ENCODE measurements at regions not wholly inside any gene's neighbourhood (a gene's known extent, or its start where the extent isn't known, plus 50 kb on each side); places are given as distances from the start of the nearest gene placed in this dataset.

GRCh38 chr2:201969241-201969937 is 64.3 kb upstream of the FZD7 start:
- DNase-seq = no peak

DNA sequence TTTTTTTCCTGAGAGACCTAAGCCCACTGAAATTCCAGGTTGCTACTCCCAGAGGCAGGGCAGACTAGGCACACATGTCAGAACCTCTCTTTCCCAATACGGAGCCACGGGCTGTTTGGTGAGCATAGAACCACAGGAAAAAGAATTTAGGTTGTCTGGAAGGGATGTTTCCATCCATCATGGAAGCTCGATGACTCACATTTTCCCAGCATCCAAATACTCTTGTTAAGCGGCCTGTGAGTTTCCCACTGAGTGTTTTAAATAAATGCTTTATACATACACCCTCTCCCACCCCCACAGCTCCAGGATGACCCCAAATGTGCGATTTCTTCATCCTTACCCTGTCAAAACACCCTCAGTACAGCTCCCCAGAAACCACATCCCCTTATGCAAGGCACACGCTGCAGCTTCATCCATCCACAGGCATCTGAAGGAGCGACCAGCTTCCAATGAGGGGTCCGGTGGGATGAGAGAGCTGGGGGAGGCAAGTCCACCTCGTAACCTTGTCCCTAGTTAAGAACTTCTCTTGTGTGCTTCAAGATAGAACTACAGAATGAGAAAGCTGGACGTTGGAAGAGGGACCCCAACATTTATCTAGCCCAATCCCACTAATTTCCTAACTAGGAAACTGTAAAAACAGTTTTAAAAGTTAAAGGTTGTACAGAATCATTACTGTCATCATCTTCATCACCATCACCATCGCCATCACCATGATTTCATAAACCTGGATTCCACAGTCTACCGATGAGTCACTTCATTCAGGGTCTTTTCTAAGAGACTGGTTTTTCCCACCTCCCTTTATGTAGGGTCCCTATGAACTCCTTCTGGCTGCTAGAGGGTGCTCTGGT is 63.5 kb upstream of the FZD7 start:
- DNase-seq = no peak

DNA sequence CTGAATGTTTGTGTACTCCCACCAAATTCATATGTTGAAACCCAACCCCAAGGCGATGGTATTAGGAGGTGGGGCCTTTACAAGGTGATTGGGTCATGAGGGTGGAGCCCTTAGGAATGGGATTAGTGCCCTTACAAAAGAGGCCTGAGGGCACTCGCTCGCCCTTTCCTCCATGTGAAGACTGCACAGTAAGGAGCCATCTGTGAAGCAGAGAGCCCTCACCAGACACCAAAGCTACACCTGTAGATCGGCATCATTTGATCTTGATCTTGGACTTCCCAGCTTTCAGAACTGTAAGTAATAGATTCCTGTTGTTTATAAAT is 62.9 kb upstream of the FZD7 start:
- DNase-seq = no peak

- DNase-seq = no peak
Measured at GRCh38 chr2:201971531-201972228, 62.0 kb upstream of the FZD7 start.

GRCh38 chr2:201972621-201973255 is 60.9 kb upstream of the FZD7 start:
- no peak for DNase-seq

DNA sequence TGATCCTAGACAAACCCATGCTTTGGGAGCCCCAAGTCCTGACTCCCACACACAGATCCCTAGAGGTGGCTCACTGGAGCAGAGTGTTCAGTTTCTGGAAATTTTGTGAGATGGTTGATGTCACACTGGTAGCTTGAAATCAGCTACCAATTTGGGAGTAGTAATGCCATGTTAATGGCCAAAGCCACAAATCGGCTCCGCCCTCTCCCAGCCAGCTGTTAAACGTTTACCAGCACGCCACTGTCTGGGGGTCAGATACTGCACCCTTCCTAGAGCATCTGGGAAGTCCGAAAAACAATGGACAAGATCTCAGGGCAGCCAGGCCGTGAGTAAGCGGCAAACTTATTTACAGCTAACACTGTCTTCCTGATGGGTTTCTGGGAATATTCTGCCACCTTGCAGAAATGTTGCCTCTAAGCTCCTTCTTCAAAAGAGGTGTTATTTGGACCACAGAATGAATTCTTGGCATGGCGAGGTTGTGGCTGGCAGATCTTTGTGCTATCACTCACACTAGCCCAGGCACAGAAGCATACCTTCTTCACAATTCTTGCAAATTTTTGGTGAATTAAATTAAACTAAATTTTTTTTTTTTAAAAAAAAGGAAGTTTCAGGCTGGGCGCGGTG is 60.2 kb upstream of the FZD7 start:
- no peak for DNase-seq

DNA sequence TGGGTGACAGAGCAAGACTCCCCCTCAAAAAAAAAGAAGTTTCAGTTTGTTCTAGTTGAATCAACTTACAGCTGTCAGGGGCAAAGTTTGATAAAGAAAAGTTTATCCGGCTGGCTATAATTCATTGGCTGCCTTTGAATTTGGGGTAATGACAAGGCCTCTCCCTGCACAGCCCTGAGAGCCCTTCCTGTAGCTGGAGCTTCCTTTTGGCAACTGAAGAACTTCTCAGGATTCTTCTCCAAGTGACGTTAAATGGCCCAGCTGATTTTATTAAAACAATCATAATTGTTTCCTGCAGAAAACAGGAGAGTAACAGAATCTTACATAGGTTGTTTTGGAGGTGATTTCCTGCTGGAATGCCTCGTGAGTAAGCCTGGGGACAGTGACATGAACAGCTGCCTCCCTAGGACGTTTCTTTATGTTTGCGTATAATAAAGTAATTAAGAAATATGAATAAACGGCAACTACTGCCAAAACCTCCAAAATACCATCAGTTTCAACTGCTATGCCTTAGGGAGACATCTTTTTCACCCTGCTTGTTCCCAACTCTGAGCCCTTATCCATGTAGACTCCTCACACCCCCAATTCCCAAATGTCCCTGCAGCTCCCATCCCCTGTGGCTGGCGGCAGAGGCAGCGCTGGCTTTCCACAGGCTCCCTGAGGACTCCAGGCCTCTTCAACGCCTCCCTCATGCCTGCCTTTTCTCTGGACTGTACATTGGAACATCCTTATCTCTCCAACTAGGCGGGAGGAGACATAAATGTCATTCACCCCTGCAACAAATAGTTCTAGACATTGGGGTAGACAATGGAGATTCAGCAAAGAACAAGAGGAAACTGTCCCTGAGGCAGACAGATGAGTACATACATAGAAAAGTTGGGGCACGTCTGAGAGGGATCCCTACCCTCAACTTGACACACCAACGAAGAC is 59.2 kb upstream of the FZD7 start:
- DNase-seq = no peak

- DNase-seq = no peak
Measured at GRCh38 chr2:201975434-201975833, 58.2 kb upstream of the FZD7 start.

GRCh38 chr2:201975964-201976612 is 57.6 kb upstream of the FZD7 start:
- DNase-seq = no peak

DNA sequence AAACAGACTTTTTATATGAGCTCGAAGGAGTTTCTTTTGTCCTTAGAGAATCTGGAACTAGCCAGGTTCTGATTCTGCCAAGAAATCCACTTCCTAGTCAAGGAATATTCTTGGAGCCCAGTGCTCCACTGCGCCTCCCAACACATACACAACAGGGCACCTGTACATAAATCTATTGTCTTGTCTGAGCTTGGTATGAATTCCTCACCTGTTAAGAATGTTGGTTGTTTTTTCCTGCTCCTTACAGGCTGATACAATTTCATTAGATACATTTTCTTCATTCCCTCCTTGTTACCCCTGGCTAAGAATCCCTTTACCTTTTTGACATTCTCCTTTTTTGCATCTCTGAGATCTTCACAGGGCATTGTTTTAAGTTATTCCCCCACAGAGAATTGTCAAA is 56.0 kb upstream of the FZD7 start:
- DNase-seq = no peak

DNA sequence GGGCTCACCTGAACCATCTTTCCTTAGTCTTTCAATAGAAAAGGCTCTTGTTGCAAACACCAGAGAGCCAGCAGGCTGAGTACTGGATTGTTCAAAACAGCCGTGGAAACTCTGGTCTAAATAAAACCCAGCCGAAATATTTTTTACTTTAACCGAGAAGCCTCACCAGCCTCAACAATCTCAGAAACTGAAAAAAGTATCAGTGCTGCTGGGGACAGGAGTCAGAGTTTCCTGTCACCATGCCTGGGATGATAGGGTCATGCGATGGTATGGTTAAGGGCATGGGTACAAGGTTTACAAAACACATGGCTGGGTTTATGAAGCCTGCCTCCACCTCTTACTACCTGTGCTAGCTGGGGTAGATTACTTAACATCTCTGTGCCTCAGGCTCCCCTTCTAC is 55.3 kb upstream of the FZD7 start:
- DNase-seq = no peak

GRCh38 chr2:201978986-201979385 is 54.7 kb upstream of the FZD7 start:
- no peak for DNase-seq

GRCh38 chr2:201980389-201980821 is 53.2 kb upstream of the FZD7 start:
- DNase-seq = no peak

- DNase-seq = no peak
Measured at GRCh38 chr2:201980946-201981345, 52.7 kb upstream of the FZD7 start.

DNA sequence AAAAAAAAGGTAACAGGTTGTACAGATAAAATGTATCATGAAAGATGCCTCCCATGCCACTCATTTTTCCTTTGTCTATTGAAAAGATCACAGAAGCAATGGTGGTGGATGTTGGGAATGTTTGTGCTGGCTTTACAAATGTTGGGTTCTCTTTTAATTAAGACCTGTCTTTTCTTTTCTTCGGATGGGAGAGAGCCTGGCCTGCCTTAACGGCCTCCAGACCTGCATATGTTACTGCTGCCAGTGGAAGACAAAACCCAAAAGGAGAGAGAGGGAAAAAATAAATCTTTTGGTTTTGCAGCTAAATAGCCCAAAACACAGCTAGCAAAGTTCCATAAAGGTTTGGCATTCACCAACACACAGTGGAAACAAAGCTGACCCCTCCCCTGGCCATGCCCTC is 50.5 kb upstream of the FZD7 start:
- no peak for DNase-seq

GRCh38 chr2:201983800-201984199 is 49.9 kb upstream of the FZD7 start:
- DNase-seq = no peak

All from NCI-H1930 (cell line).